Bronchial epithelial cell (primary cell): ENCODE measurements at regions not wholly inside any gene's neighbourhood (a gene's known extent, or its start where the extent isn't known, plus 50 kb on each side); places are given as distances from the start of the nearest gene placed in this dataset.

Experiments used
- DNase-seq: peaks from one replicate; pipeline ENCODE4 v3.0.0-alpha.2; 2010; ENCODE audit warnings: low read depth
- FAIRE-seq: peaks from 2 replicates; lab custom pipeline; 2011; peaks lifted over from hg19 to GRCh38; lab: Jason Lieb, UNC
- H3K27me3 ChIP-seq: 2 replicates; pipeline ENCODE4 v1.5.1; 2011; ENCODE audit warnings: low read length; ENCODE audit not compliant: control insufficient read depth, insufficient read depth
- H3K36me3 ChIP-seq: 2 replicates; pipeline ENCODE4 v1.5.1; 2011; ENCODE audit warnings: low read length; ENCODE audit not compliant: control insufficient read depth, insufficient read depth
- H3K4me3 ChIP-seq: 2 replicates; pipeline ENCODE4 v1.5.1; 2011; ENCODE audit warnings: mild to moderate bottlenecking, low read depth, low read length, control low read depth
- CTCF ChIP-seq: IDR thresholded peaks from 2 replicates; pipeline ENCODE4 v1.5.1; 2011; ENCODE audit warnings: mild to moderate bottlenecking, moderate library complexity, low read length, control low read depth, inconsistent platforms; ENCODE audit not compliant: insufficient read depth, severe bottlenecking

GRCh38 chr3:5651351-5651750 lies 463.8 kb downstream of the EDEM1 start:
- Histone ChIP-seq H3K27me3 (no peaks in the 10 kb centered on the region), H3K36me3 (no peaks in the 10 kb centered on the region), H3K4me3 (no peak overlapping the region)
- no peak for DNase-seq
- TF ChIP-seq CTCF = no peak
- no peak for FAIRE-seq

GRCh38 chr3:5653426-5654143 lies 466.1 kb downstream of the EDEM1 start:
- FAIRE-seq = no peak
- no peaks in the 10 kb centered on the region for H3K27me3 ChIP-seq
- no peaks in the 10 kb centered on the region for H3K36me3 ChIP-seq
- H3K4me3 ChIP-seq = no peak overlapping the region
- no peak for DNase-seq
- TF ChIP-seq CTCF = no peak

GRCh38 chr3:5657106-5657505 lies 469.6 kb downstream of the EDEM1 start:
- Histone ChIP-seq H3K27me3 (no peaks in the 10 kb centered on the region), H3K4me3 (no peak overlapping the region), H3K36me3 (no peaks in the 10 kb centered on the region)
- DNase-seq (no peak), FAIRE-seq (no peak)
- TF ChIP-seq CTCF = no peak

DNA sequence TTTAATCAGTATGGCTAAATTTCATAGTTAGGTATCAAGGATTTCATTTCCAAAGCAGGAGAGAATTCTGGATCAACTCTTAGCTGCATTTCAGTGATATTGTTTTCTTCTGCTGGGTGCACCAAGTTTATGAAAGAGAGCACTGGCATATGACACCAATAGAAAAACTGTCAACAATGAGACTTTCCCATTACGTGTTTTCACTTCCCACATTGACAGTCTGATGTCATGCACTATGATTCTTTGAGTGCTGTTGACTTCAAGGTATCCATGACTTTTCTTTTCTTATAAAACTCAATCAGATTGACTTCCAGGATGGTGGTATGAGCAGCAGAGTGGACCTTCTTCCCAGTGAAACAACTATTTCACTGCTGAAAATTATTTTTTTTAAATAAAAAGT lies 476.1 kb downstream of the EDEM1 start:
- H3K36me3 ChIP-seq = no peaks in the 10 kb centered on the region
- H3K27me3 ChIP-seq = no peaks in the 10 kb centered on the region
- H3K4me3 ChIP-seq = no peak overlapping the region
- no peak for TF ChIP-seq CTCF
- FAIRE-seq = no peak
- no peak for DNase-seq

GRCh38 chr3:5666455-5666854 lies 478.9 kb downstream of the EDEM1 start:
- no peaks in the 10 kb centered on the region for H3K36me3 ChIP-seq
- DNase-seq (no peak), FAIRE-seq (no peak)
- TF ChIP-seq CTCF = no peak
- H3K27me3 ChIP-seq = no peaks in the 10 kb centered on the region
- no peak overlapping the region for H3K4me3 ChIP-seq

DNA sequence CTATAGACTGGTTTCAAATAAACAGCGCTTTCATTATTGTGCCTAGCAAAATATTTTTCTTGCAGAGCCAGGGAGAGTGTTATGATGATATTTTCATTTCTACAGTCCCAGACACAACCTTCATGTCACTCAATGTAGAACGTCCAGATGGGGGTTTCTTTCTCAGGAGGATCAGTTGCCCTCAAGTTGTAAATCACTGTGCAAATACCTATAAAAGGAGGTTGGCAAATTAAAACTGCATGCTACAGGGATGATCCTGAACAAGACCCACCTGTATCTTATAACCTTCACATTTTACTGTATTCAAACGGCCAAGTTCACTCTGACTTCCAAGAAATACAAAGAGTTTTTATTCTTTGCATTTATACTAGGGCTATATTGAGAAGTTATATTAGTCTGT lies 486.0 kb downstream of the EDEM1 start:
- Histone ChIP-seq H3K4me3 (no peak overlapping the region), H3K27me3 (no peaks in the 10 kb centered on the region), H3K36me3 (no peaks in the 10 kb centered on the region)
- no peak for TF ChIP-seq CTCF
- FAIRE-seq = no peak
- DNase-seq = no peak
